HFFc6 (cell line): ENCODE measurements at regions not wholly inside any gene's neighbourhood (a gene's known extent, or its start where the extent isn't known, plus 50 kb on each side); places are given as distances from the start of the nearest gene placed in this dataset.
"Not testable (repeated sequence)": the region's sequence is repeated elsewhere in the genome, so short reads cannot be mapped to it uniquely, and the experiment has no call there.

ENCODE experiments used
- DNase-seq: peaks from one replicate; pipeline ENCODE4 v3.0.0-alpha.2; 2018
- H3K27ac Mint-ChIP-seq: 2 replicates; pipeline ENCODE4 v1.8.0; 2020; ENCODE audit warnings: mild to moderate bottlenecking, mixed read lengths
- H3K27me3 Mint-ChIP-seq: 2 replicates; pipeline ENCODE4 v1.8.0; 2021; ENCODE audit warnings: mild to moderate bottlenecking, moderate library complexity, mixed read lengths; ENCODE audit not compliant: insufficient read depth
- H3K36me3 Mint-ChIP-seq: 2 replicates; pipeline ENCODE4 v1.8.0; 2021; ENCODE audit warnings: low read depth, mixed read lengths
- H3K4me1 Mint-ChIP-seq: 2 replicates; pipeline ENCODE4 v1.8.0; 2020; ENCODE audit warnings: low read depth, mixed read lengths
- H3K4me3 Mint-ChIP-seq: 2 replicates; pipeline ENCODE4 v1.8.0; 2020; ENCODE audit warnings: mild to moderate bottlenecking, moderate library complexity, mixed read lengths
- H3K9me3 Mint-ChIP-seq: 2 replicates; pipeline ENCODE4 v1.8.0; 2020; ENCODE audit warnings: mild to moderate bottlenecking, mixed read lengths
- CTCF ChIP-seq: fragments of 200-600 bp; sonication (generic); IDR thresholded peaks from 2 replicates; pipeline ENCODE4 v1.5.0; 2021; ENCODE audit warnings: antibody characterized with exemption, mild to moderate bottlenecking

- no peak for DNase-seq
- peaks cover 70% of the 10 kb centered on the region for H3K9me3 Mint-ChIP-seq
- no peak for TF ChIP-seq CTCF
- peaks cover 3% of the 10 kb centered on the region; the same call in 1 of the 2 replicates for H3K27me3 Mint-ChIP-seq
- no peak overlapping the region for H3K27ac Mint-ChIP-seq
- no peaks in the 10 kb centered on the region for H3K4me1 Mint-ChIP-seq
- no peak overlapping the region for H3K4me3 Mint-ChIP-seq
- no peaks in the 10 kb centered on the region; the same call in 1 of the 2 replicates for H3K36me3 Mint-ChIP-seq
Measured at GRCh38 chr1:233722212-233722979, 108.5 kb downstream of the KCNK1 start.

GRCh38 chr1:233723387-233723786, 109.5 kb downstream of the KCNK1 start:
- no peak overlapping the region for H3K27ac Mint-ChIP-seq
- no peak for DNase-seq
- H3K4me3 Mint-ChIP-seq: no peak overlapping the region
- H3K9me3 Mint-ChIP-seq: peaks cover 70% of the 10 kb centered on the region
- no peaks in the 10 kb centered on the region for H3K4me1 Mint-ChIP-seq
- H3K36me3 Mint-ChIP-seq: no peaks in the 10 kb centered on the region; the same call in 1 of the 2 replicates
- TF ChIP-seq CTCF: no peak
- H3K27me3 Mint-ChIP-seq: peaks cover 3% of the 10 kb centered on the region; the same call in 1 of the 2 replicates

- not testable (repeated sequence) for H3K36me3 Mint-ChIP-seq, H3K27me3 Mint-ChIP-seq
- H3K9me3 Mint-ChIP-seq: peaks cover 65% of the 10 kb centered on the region
Measured at GRCh38 chr1:233724131-233724631, 110.3 kb downstream of the KCNK1 start.

GRCh38 chr1:233725423-233725822, 111.5 kb downstream of the KCNK1 start:
- Mint-ChIP-seq H3K4me1 (no peaks in the 10 kb centered on the region), H3K27me3 (peaks cover 3% of the 10 kb centered on the region; the same call in 1 of the 2 replicates), H3K4me3 (no peak overlapping the region), H3K9me3 (peaks cover 60% of the 10 kb centered on the region), H3K27ac (no peak overlapping the region), H3K36me3 (no peaks in the 10 kb centered on the region; the same call in 1 of the 2 replicates)
- TF ChIP-seq CTCF: no peak
- DNase-seq: no peak

More at GRCh38 chr1:233724131-233724631, 110.3 kb downstream of the KCNK1 start:
- not testable (repeated sequence) for DNase-seq, H3K4me1 Mint-ChIP-seq, H3K4me3 Mint-ChIP-seq, H3K27ac Mint-ChIP-seq

- H3K27ac Mint-ChIP-seq: no peak overlapping the region
- peaks cover 3% of the 10 kb centered on the region for H3K36me3 Mint-ChIP-seq
- no peaks in the 10 kb centered on the region for H3K4me1 Mint-ChIP-seq
- peaks cover 3% of the 10 kb centered on the region; the same call in 1 of the 2 replicates for H3K27me3 Mint-ChIP-seq
- H3K9me3 Mint-ChIP-seq: peaks cover 53% of the 10 kb centered on the region
- DNase-seq: no peak
- TF ChIP-seq CTCF: no peak
- no peak overlapping the region for H3K4me3 Mint-ChIP-seq
Measured at GRCh38 chr1:233728721-233729120, 114.8 kb downstream of the KCNK1 start.

GRCh38 chr1:233730380-233730779, 116.5 kb downstream of the KCNK1 start:
- Mint-ChIP-seq H3K36me3 (peaks cover 3% of the 10 kb centered on the region; the same call in 1 of the 2 replicates), H3K9me3 (peaks cover 45% of the 10 kb centered on the region), H3K4me1 (no peaks in the 10 kb centered on the region), H3K27ac (no peak overlapping the region), H3K27me3 (no peaks in the 10 kb centered on the region), H3K4me3 (no peak overlapping the region)
- DNase-seq: no peak
- TF ChIP-seq CTCF: no peak
